Head of caudate nucleus (tissue), 42 donors: ENCODE measurements at regions not wholly inside any gene's neighbourhood (a gene's known extent, or its start where the extent isn't known, plus 50 kb on each side); places are given as distances from the start of the nearest gene placed in this dataset.
A peak's percentile ranks its signal among the peaks of the same experiment; 100 is the strongest.

Source experiments
- DNase-seq, 42 donors: peaks; one replicate each; pipeline versions ENCODE4 v3.0.0 to v3.0.0-alpha.2; 2020 to 2021; ENCODE audit warnings: mixed read lengths in 7 of 42
- intact Hi-C: fragments of 100-400 bp; cut with DNase I; formaldehyde crosslinking; loops from one replicate; pipeline ENCODE4 v1.15.0; 2022

GRCh38 chr22:49124608-49125007 is 703.1 kb downstream of the BRD1 start:
- no peak for DNase-seq
- intact Hi-C loops, result no loop called here

DNA sequence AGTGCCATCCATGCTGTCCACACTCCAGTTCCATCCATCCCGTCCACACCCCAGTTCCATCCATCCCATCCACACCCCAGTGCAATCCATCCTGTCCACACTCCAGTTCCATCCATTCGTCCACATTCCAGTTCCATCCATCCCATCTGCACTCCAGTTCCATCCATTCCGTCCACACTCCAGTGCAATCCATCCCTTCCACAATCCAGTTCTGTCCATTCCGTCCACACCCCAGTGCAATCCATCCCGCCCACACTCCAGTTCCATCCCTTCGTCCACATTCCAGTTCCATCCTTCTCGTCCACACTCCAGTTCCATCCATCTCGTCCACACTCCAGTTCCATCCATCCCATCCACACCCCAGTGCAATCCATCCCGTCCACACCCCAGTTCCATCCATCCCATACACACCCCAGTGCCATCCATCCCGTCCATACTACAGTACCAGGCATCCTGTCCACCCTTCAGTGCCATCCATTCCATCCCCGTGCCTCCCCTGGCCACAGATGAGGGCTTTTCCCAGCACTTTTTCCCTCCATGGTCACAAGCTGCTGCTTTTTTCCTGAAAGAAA is 704.0 kb downstream of the BRD1 start:
- intact Hi-C loops, result no loop called here
- DNase-seq, result no peak

DNA sequence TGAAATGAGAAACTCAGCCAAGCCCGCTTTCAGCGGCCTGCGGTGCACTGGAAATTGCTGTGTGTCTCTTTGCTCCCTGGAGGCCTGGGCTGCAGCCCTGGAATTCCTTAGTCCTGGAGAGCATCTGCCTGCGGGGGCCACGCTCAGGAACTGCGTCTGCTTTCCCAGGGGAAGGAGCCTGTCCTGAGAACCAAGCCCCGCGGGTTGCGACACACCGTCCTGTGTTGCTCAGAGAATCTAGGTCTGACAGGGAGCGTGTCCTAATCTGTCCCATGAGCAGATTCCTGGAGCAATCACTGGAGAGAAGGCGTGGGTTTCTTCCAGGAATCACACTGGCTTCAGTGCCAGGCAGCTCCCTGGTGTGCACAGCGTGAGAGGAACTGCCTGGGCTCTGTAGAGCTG is 708.1 kb downstream of the BRD1 start:
- intact Hi-C loops, result no loop called here
- DNase-seq, result no peak

GRCh38 chr22:49118065-49118464 is 709.6 kb downstream of the BRD1 start:
- DNase-seq, result no peak
- intact Hi-C loops, result no loop called here

DNA sequence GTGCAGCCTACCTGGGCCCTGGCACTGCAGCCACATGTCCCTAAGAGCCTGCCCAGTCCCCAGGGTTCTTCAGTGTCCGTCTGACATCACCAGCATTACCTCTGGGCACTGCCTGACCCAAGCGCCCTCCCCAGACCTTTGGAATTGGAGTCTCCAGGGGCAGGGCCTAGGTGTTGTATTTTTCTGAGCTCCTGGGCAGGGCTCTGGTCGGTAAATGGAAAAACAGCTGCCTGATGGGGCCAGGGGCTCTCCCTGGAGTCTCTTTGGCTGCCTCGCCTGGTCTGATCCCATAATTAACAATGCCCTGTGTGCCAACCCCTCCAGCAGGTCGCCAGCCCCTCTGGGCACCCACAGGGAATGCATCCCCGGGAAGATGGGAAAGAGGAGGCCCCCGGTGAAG is 710.2 kb downstream of the BRD1 start:
- intact Hi-C loops, result no loop called here
- no peak for DNase-seq

DNA sequence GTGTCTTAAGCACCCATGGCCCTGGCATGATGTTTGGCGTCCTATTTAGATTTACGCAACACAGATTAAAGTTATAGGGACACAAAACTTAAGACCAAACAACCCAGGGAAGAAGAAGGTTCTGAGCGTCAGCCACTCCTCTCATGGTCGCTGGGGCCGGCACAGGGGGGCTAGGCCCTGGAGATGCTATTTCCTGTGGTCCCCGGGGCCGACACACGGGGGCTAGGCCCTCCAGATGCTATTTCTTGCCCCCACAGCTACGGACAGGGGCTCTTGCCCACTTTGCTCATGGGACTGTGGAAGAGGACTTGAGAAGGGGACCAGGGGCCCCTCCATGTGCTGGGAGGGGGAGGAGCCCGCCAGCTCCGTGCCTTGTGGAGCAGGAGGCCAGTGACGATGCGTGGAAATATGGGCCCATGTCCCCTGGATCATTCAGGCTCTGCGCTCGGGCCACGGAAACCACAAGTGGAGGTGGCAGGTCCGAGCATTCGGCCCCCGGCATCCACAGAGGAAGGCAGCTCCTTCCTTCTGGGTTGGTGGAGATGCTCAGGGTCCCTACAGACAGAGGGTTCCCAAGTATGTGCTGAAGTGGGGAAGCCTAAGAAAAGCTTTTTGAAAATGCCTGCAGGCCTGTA is 711.1 kb downstream of the BRD1 start:
- intact Hi-C loops, result no loop called here
- DNase-seq, result no peak

GRCh38 chr22:49116021-49116420 is 711.7 kb downstream of the BRD1 start:
- intact Hi-C loops, result no loop called here
- no peak for DNase-seq

DNA sequence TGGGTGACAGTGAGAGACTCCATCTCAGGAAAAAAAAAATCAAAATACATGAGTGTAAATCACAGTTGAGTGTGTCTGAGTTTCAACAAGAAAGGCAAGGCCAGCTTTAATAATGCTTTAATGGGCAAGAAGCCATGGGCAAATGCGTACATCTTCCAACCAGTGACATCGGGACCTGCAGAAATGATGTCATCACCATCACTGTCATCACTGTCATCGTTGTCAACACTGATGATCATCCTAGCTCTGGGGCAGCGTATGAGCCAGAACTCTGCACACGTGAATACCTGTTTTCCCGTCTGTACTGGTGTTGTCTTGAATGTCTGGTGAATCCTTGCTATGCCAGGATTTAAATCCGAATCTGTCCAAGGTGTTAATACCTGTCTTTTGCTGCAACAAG is 712.5 kb downstream of the BRD1 start:
- no peak for DNase-seq
- intact Hi-C loops, result no loop called here

DNA sequence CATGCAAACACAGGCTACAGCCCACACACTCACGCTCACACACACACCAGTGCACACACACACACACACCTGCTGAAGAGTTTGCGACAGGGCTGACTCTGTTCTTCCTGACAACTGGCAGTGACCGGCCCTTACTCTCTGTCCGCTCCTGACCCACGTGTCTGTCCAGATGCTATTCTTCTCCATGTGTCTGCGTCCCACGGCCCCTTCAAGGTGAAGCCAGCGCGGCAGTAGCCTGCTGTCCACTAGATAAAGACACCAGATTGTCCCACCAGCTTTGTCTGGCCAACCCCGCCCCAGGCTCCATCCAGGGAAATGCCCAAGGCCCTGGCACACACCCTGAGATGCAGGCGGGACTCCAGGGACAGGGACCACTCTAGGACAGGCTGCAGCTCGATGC is 713.9 kb downstream of the BRD1 start:
- intact Hi-C loops, result no loop called here
- no peak for DNase-seq

DNA sequence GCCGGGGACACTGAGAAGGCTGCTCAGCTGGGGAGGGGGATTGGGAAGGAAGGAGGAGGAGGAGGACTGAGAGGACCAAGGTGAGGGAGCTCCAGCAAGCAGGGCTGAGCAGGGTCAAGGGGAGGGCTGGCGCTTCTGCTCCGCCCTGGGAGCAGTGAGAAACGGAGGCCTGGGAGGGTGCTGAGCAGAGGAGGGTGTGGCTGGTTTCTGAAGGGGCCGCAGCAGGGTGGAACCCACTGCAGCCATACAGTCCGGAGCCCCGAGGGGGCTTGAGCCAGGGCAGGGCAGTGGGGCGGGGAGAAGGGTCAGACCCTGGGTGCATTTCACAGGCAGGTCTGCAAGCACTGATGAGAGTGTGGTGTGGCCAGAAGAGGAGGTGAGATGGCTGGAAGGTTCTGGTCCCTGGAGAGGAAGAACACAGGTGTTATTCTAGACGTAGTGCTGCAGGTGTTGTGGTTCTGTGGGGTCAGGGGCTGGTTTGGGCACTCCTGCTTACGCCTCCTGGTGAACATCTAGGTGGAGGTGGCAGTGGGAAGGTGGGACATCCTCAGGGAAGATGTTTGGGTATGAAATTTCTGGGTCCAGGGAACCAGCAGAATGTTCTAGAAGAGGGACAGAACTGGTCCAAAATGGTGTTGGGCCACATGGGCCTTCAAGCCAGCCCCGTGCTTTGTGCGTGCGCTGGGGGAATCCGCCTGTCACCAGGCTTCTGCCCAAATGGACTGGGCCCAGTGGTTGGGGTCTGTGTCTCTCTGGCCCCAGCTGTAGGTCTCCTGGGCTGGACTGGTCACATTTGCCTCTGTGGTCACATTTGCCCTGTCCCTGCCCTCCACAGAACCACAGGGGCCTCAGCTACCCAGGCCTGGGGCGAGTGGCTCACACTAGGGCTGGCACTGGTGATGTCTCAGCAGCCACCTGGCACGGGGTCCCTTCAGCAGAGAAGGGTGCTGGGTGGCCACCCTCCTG is 714.7 kb downstream of the BRD1 start:
- DNase-seq, result peak in 1 of 42 donors; percentile 4
- intact Hi-C loops, result no loop called here

- intact Hi-C loops, result no loop called here
- peak in 2 of 42 donors; percentile 1 to 17 for DNase-seq
These were observed 715.5 kb downstream of the BRD1 start for GRCh38 chr22:49112176-49112575.

GRCh38 chr22:49111085-49111484 is 716.6 kb downstream of the BRD1 start:
- intact Hi-C loops, result no loop called here
- peak in 2 of 42 donors; percentile 20 to 25 for DNase-seq

- intact Hi-C loops, result no loop called here
- DNase-seq, result peak in 2 of 42 donors; percentile 15 to 16
These were observed 718.9 kb downstream of the BRD1 start for GRCh38 chr22:49108636-49109315.

DNA sequence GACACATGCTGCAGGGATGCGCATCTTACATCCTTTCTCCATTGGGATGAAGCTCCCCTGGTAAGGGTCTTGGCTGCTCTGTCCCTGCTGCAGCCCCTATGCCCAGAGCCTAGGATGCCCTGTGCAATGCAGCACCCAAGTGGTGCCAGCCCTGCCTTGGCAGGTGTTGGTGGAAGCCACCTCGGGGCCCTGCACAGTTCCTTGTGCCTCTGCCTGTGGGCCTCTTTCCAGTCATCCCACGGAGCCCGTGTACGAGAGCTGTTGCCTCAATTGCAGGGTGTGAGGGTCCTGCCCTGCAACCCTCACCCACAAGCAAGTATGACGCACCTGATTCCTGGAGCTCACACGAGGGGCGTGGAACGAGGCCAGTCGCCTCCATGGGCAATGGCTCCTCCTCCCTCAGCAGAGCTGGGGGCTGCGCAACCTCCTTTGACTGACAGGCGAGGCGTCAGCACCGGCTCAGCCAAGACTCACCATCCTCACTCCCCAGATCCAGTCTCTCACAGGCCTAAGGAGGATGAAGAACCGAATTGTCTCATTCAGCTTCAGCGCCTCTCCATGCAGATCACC is 719.6 kb downstream of the BRD1 start:
- intact Hi-C loops, result no loop called here
- peak in 2 of 42 donors; percentile 16 to 24 for DNase-seq

GRCh38 chr22:49107561-49107960 is 720.1 kb downstream of the BRD1 start:
- intact Hi-C loops, result no loop called here
- peak in 1 of 42 donors; percentile 18 for DNase-seq

DNA sequence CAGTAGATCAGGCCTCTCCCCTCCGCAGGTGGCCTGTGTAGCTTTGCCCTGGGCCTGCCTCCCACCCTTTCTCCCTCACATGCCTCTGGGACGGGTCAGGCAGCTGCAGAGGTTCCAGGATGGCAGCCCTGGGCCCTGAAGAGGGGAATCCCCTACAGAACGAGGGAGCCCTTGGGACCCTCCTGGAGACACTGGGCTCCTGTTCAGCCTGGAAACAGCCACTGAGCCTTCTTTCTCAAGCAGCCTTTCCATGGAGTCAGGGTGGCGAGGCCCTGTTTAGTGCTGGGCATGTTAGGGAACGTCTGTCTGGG is 720.9 kb downstream of the BRD1 start:
- intact Hi-C loops, result no loop called here
- DNase-seq, result peak in 2 of 42 donors; percentile 9 to 24

DNA sequence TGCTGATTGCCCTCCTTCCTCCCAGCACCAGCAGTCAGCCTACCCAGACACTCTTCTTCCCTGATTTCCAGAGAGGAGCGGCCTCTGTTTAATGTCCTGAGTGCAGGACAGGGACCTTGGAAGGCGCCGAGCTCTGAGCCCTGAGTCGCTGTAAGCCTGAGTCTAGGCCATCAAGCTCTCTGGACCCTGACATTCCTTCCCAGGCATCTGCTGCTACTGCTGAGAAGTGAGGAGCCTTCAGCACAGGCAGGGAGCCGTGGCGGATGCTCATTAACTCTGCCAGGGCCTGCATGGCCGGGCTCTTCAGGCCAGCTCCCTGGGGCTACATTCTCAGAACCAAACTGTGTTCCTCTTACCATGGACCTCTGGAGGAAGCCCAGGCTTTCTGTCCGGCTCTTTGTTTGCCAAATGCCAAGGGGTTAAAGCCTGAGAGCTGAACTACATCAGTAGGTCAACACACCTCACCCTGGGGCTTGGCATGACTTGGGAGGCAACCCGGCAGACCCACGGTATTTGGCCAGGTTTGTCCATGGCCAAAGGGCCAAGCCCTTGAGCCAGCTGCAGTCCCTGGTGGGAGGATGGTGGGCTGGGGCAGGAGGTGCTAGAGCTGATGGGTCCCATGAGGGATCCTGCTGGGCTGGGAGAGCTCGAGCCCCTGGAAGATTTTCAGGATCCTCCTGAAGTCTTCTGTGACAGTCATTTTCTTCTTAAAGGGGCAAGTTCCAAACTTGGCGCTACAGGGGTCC is 721.4 kb downstream of the BRD1 start:
- DNase-seq, result peak in 2 of 42 donors; percentile 18 to 27
- intact Hi-C loops, result no loop called here

GRCh38 chr22:49104434-49104833 is 723.2 kb downstream of the BRD1 start:
- intact Hi-C loops, result no loop called here
- peak in 1 of 42 donors; percentile 14 for DNase-seq
